ENCODE measurements at regions not wholly inside any gene's neighbourhood (a gene's known extent, or its start where the extent isn't known, plus 50 kb on each side); places are given as distances from the start of the nearest gene placed in this dataset.

DNA sequence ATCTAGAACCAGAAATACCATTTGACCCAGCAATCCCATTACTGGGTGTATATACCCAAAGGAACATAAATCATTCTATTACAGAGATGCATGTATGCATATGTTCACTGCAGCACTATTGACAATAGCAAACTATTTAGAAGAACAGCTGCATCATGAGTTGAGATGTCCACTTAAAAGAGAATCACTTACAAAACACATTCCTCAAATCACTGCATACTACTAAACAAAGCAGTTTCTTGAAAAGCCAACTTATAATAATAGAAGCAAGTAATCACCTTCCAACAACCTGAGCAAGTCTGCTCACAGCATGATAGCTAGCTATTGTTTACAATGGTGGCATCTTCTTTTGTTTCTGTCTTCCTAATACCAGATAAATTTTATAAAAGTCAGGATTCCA lies 454.7 kb upstream of the ADAMTS9 start:
- ChIA-PET CTCF (no interaction called here), RAD21 (ENCODE audit: low non-redundant PET in 1 of 2, low total read pairs in 2 of 2, uncharacterized antibody in 2 of 2, unreplicated experiment in 2 of 2) (no interaction called here), POLR2A (no interaction called here)
- H3K4me2 ChIP-seq (ENCODE audit: low read length), result no peak overlapping the region
- H3K79me2 ChIP-seq (ENCODE audit: insufficient read depth, low read length), result no peaks in the 10 kb centered on the region
- no peaks in the 10 kb centered on the region for H4K20me1 ChIP-seq (ENCODE audit: insufficient read depth)
- H3K4me1 ChIP-seq (ENCODE audit: control insufficient read depth in 1 of 2, insufficient read depth in 2 of 2, low read length in 2 of 2), result peaks cover 0 to 7% of the 10 kb centered on the region in 2 experiments; a peak in 2 of 4 replicates
- H3K9me3 ChIP-seq (ENCODE audit: control insufficient read depth in 1 of 2, insufficient read depth in 1 of 2, low read depth in 1 of 2, low read length in 2 of 2), result no peaks in the 10 kb centered on the region
- no peak overlapping the region for H3K27ac ChIP-seq (ENCODE audit: low read depth, low read length)
- intact Hi-C loops (cut with micrococcal nuclease), result no loop called here
- H3K27me3 ChIP-seq (ENCODE audit: insufficient read depth, low read length), result peaks cover 4% of the 10 kb centered on the region; the same call in 1 of the 2 replicates
- TF ChIP-seq, protein P1, sequence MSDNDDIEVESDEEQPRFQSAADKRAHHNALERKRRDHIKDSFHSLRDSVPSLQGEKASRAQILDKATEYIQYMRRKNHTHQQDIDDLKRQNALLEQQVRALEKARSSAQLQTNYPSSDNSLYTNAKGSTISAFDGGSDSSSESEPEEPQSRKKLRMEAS (IDR thresholded peaks at IDR 0.05), result no peak
- TF ChIP-seq SP1 (IDR thresholded peaks at IDR 0.05; ENCODE audit: low read depth), result no peak
- TF ChIP-seq ELF1 (IDR thresholded peaks at IDR 0.05; ENCODE audit: borderline replicate concordance, low read depth), result no peak
- no peak for TF ChIP-seq TCF7L2 (IDR thresholded peaks at IDR 0.05; ENCODE audit: borderline replicate concordance, extremely low read depth, insufficient read depth, insufficient read length)
- no peak for TF ChIP-seq JUND (IDR thresholded peaks at IDR 0.05)
- no peak for TF ChIP-seq SIN3A (IDR thresholded peaks at IDR 0.05; ENCODE audit: low read depth)
- TF ChIP-seq EGR1 (IDR thresholded peaks at IDR 0.05; ENCODE audit: low read depth), result no peak
- no peak for TF ChIP-seq POLR2A (IDR thresholded peaks at IDR 0.05; ENCODE audit: borderline replicate concordance, extremely low read depth, insufficient read depth, insufficient read length)
- no peak for TF ChIP-seq ZFX (IDR thresholded peaks at IDR 0.05)
- TF ChIP-seq FOSL1 (IDR thresholded peaks at IDR 0.05; ENCODE audit: low read depth), result no peak
- no peak overlapping the region for H3K9ac ChIP-seq (ENCODE audit: low read length)
- H3K36me3 ChIP-seq (ENCODE audit: control insufficient read depth in 1 of 2, insufficient read depth in 2 of 2, low read length in 2 of 2), result no peaks in the 10 kb centered on the region
- BruUV-seq (replicated peaks), result no TSS peak
- no peak overlapping the region for H2AFZ ChIP-seq (ENCODE audit: low read depth, low read length, poor library complexity, severe bottlenecking)
- H3K4me3 ChIP-seq (replicated peaks in 1 of 2; ENCODE audit: low read depth in 1 of 2, low read length in 2 of 2), result no peak overlapping the region
- H3K9me2 ChIP-seq (ENCODE audit: insufficient read depth), result no peaks in the 10 kb centered on the region
- DNase-seq (ENCODE audit: low read depth, low spot score) (no peak), ATAC-seq (no peak)

- no peak for DNase-seq (ENCODE audit: low read depth, low spot score)
- Histone ChIP-seq H3K79me2 (ENCODE audit: insufficient read depth, low read length) (no peaks in the 10 kb centered on the region), H3K9me2 (ENCODE audit: insufficient read depth) (no peaks in the 10 kb centered on the region), H4K20me1 (ENCODE audit: insufficient read depth) (no peaks in the 10 kb centered on the region), H3K4me3 (replicated peaks in 1 of 2; ENCODE audit: low read depth in 1 of 2, low read length in 2 of 2) (no peak overlapping the region), H3K27ac (ENCODE audit: low read depth, low read length) (no peak overlapping the region), H3K4me2 (ENCODE audit: low read length) (no peak overlapping the region), H3K36me3 (ENCODE audit: control insufficient read depth in 1 of 2, insufficient read depth in 2 of 2, low read length in 2 of 2) (no peaks in the 10 kb centered on the region), H3K9ac (ENCODE audit: low read length) (no peak overlapping the region), H3K9me3 (ENCODE audit: control insufficient read depth in 1 of 2, insufficient read depth in 1 of 2, low read depth in 1 of 2, low read length in 2 of 2) (no peaks in the 10 kb centered on the region), H2AFZ (ENCODE audit: low read depth, low read length, poor library complexity, severe bottlenecking) (no peak overlapping the region), H3K4me1 (ENCODE audit: control insufficient read depth in 1 of 2, insufficient read depth in 2 of 2, low read length in 2 of 2) (no peaks in the 10 kb centered on the region), H3K27me3 (ENCODE audit: insufficient read depth, low read length) (no peaks in the 10 kb centered on the region)
- intact Hi-C loops (cut with micrococcal nuclease), result no loop called here
- POLR2A ChIA-PET, result no interaction called here
- no TSS peak for BruUV-seq (replicated peaks)
- RAD21 ChIA-PET (ENCODE audit: low non-redundant PET in 1 of 2, low total read pairs in 2 of 2, uncharacterized antibody in 2 of 2, unreplicated experiment in 2 of 2), result no interaction called here
- TF ChIP-seq YY1 (IDR thresholded peaks at IDR 0.05; ENCODE audit: extremely low read depth, insufficient replicate concordance, low read depth, low read length) (no peak), CBX3 (IDR thresholded peaks at IDR 0.05; ENCODE audit: low read depth) (no peak), SIN3A (IDR thresholded peaks at IDR 0.05; ENCODE audit: low read depth) (no peak), SRF (IDR thresholded peaks at IDR 0.05; ENCODE audit: low read depth) (no peak), CEBPB (IDR thresholded peaks at IDR 0.05; ENCODE audit: low read depth) (no peak), ELF1 (IDR thresholded peaks at IDR 0.05; ENCODE audit: borderline replicate concordance, low read depth) (no peak), TCF7L2 (IDR thresholded peaks at IDR 0.05; ENCODE audit: borderline replicate concordance, extremely low read depth, insufficient read depth, insufficient read length) (no peak), ZBTB33 (IDR thresholded peaks at IDR 0.05; ENCODE audit: extremely low read depth, insufficient replicate concordance, low read length) (no peak), SP1 (IDR thresholded peaks at IDR 0.05; ENCODE audit: low read depth) (no peak)
- TF ChIP-seq, protein P2, sequence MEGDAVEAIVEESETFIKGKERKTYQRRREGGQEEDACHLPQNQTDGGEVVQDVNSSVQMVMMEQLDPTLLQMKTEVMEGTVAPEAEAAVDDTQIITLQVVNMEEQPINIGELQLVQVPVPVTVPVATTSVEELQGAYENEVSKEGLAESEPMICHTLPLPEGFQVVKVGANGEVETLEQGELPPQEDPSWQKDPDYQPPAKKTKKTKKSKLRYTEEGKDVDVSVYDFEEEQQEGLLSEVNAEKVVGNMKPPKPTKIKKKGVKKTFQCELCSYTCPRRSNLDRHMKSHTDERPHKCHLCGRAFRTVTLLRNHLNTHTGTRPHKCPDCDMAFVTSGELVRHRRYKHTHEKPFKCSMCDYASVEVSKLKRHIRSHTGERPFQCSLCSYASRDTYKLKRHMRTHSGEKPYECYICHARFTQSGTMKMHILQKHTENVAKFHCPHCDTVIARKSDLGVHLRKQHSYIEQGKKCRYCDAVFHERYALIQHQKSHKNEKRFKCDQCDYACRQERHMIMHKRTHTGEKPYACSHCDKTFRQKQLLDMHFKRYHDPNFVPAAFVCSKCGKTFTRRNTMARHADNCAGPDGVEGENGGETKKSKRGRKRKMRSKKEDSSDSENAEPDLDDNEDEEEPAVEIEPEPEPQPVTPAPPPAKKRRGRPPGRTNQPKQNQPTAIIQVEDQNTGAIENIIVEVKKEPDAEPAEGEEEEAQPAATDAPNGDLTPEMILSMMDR (IDR thresholded peaks at IDR 0.05 in 2 of 3, conservative IDR thresholded peaks at IDR 0.05 in 1 of 3; ENCODE audit: borderline replicate concordance in 1 of 3, insufficient read depth in 1 of 3, low read depth in 2 of 3, low read length in 2 of 3), result no peak
- CTCF ChIA-PET, result no interaction called here
- ATAC-seq, result no peak
Observed at GRCh38 chr3:65138556-65138955, 450.8 kb upstream of the ADAMTS9 start.
